D341Med (cell line): ENCODE measurements at regions not wholly inside any gene's neighbourhood (a gene's known extent, or its start where the extent isn't known, plus 50 kb on each side); places are given as distances from the start of the nearest gene placed in this dataset.
"Not testable (repeated sequence)": the region's sequence is repeated elsewhere in the genome, so short reads cannot be mapped to it uniquely, and the experiment has no call there.

Experiments used
- DNase-seq: peaks from one replicate; pipeline ENCODE4 v3.0.0; 2012; ENCODE audit warnings: low spot score

DNA sequence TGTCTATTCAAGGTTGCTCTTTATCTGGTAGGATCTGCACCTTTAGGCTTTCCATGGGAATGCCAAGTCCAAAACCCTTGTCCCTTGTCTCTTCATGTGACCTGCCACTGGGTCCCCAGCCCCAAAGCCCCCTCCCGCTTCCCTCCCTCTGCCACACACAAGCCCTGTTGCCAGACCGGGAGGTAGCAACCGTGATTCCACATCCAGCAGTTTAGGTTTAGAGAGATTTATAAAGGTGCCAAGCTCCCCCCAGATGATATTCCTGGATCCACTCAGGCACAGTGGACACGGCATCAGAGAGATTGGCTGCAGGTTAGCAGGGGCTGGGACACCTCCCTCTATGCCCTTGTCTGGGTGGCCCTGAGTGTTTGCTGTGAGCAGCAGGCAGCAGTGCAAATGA lies 504.7 kb downstream of the CCDC171 start:
- DNase-seq = no peak

DNA sequence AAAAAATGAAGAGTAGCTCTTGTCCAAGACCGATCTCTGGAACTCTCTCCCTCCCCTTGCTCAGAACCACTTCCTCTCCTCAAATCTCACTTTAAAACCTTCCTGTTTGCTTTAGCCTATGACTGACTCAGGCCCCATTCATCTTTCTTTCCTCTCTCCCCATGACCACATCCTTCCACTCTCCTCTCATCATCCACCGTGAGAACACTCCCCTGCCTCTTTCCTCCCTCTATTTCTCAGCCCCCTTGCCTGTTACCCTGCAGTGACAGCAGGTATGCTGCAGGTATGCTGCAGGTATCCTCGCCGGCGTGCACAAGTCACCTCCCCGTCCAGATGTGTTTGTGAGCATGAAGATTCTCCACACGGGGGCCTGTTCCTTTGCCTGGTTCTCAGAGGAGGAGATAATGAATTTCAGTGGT lies 505.3 kb downstream of the CCDC171 start:
- DNase-seq = no peak

DNA sequence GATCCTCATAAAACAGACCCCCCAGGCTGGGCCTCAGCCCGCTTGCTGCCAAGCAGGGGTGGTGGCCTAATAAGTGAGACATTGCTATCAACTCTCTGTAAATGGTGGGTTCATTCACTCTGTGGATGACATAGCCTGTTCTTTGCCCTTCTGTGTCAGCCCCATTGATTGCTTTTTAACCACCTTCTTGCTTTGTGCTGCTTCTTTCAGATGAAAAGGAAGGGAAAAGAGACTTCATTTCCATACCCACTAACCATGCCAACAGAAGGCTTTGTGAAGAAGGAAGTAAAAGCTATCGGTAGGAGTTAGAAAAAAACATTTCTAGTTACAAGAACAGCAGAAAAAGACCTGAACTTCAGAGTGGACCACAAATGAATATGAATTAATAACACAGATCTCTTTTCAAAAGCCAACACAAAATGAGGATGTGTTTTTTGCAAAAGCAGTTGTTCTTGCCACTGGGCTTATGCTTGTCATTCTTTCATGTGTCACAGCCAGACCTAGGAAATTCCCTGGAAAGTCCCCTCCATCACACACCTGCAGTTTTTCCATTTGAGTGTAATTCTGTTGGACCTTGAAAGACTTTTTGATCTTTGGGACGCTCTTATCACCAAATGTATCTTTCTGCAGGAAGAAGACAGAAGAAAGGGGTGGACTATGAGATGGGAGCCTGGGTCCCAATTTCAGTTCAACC lies 507.7 kb downstream of the CCDC171 start:
- no peak for DNase-seq

DNA sequence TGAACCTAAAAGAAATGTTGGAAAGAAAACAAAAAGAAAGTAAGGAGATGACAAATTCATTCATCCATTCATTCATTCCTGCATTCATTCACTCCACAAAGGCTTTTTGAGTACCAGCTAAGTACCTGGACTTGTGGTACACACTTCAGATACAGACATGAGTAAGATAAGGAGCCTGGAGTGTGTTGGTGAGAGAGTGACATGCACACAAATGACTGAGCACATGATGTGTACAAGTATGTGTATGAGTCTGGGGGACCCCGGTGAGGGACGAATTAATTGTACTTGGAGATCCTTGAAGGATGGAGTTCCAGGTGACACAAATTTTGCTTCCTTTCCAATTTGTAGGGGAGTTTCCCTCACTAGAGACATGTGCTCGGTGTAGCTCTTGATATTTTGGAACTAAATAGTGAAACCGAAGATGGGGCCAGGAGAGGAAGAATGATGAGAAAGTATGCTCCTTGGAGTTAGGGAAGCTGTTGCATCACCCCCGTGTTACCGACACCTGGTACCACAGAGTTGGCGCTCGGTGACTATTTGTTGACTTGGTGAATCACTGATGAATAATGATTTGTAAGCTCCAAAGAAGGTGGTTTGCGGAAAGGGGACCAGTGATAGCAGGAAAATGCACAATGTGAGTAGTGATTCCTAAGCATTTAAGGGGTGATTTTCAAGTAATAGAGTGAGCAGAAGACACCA lies 509.8 kb downstream of the CCDC171 start:
- DNase-seq = no peak

DNA sequence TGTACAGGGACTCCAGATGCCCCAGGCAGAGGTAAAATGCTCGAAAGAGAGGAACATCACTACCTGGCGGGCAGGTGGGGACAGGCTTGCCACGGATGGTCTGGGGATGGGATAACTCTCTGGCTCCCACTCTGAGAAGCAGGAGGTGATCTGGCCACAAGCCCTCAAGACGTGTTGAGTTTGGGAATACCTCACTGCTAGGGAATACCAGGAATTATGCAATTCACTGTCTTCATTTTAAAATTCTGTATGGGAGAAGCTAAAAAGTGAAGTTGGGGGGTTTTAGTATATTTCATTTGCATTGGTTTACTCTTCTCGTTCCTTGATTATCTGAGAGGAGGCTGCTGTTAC lies 510.4 kb downstream of the CCDC171 start:
- no peak for DNase-seq

DNA sequence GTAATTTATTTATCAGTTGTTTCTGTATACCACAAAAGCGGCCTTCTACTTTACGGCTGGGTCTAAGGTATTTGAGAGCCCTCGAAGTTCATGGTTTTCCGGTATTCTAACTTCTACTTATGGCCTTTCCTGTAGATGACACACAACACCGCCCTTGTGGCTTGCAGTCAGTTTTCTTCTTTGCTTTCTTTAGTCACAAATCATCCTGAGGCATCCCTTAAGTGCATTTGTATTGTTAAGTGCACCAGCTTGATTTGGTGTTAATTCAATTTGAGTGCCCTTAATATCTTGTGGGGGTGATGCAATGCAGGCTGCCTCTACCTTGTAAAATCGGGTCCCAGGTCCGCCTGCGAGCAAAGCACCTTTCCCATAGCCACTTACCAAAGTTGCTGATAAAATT lies 511.9 kb downstream of the CCDC171 start:
- no peak for DNase-seq

DNA sequence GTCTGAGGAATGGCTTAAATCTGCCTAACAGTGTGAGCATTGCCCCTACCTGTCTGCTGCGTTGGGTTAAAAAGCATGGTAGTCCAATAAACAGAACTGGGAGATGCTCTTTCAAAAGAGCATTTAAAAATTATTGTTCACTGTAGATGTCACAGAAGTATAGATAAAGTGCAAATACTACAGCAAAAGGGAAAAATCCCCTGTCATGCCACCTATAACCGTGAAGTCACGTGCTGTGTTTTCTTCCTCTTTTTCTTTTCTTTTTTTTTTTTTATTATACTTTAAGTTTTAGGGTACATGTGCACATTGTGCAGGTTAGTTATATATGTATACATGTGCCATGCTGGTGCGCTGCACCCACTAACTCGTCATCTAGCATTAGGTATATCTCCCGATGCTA lies 513.4 kb downstream of the CCDC171 start:
- not testable (repeated sequence) for DNase-seq

DNA sequence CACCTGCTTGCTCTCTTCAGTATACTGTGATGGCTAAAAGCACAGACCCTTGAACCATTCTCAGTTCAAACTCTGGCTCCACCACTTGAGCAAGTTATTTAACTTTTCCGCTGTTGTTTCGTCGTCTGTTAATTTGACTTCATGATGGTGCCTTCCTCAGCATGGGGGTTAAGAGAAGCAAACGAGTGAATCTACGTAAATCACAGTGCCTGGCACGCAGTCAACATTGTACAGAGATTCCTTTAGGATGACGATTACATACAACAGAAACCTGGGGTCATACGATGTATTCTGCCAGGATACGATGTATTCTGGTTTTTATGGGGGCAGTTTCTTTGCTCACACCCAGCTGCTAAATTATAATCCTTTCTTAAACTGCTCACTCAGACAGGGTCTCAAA lies 515.6 kb downstream of the CCDC171 start:
- no peak for DNase-seq

DNA sequence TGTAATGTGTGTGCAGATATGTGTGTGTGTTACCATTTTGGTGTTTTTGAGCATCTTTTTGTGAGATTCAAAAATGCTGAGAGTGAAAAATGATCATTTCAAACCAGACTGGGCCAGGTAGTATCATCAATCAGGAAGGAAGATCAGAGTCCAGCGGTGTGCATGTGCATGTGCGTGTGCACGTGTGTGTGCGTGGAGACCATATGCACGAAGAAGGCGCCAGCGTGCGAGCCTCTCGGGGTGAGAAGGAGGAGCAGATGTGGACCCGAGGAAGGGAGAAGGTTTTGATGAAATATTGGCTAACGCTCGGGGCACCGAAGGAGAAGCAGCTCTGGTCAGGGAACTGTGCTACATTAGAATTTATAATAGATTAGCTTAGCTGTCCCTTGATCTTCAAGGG lies 516.4 kb downstream of the CCDC171 start:
- DNase-seq = no peak

DNA sequence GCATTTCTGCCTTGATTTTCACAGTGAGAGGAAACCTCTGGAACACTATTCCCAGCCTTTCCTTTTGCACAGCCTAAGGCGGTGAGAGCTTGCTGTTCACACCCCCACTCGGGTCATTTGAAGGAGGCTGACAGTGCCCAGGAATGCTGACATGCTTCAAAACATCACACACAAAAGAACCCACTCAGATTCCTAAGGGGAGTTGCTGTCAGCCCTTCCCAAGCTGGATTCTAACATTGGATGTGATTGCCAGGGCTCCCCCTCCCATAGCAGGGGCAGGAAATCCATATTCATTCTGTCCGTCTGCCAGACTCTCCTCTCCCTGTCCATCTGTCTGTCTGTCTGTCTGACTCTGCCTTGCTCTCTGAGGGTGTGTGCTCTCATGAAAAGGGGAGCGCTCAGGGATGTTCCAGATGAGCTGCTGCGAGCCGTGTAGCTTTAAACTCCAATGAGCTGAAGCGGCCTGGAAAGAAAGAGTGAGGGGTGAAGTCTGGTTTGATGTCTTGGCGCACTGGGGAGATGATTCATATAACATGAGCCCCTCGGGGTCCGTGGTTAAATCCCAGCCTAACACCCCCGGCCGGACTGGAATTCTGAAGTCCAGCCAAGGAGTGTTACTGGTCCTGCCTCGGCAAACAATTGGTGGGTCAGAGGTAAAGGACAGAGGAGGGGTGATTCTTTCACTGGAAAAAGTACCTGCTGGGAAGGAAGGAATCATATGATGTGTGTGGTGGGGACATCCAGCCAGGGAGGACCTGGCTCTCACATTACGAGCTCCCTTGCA lies 517.0 kb downstream of the CCDC171 start:
- DNase-seq = no peak

DNA sequence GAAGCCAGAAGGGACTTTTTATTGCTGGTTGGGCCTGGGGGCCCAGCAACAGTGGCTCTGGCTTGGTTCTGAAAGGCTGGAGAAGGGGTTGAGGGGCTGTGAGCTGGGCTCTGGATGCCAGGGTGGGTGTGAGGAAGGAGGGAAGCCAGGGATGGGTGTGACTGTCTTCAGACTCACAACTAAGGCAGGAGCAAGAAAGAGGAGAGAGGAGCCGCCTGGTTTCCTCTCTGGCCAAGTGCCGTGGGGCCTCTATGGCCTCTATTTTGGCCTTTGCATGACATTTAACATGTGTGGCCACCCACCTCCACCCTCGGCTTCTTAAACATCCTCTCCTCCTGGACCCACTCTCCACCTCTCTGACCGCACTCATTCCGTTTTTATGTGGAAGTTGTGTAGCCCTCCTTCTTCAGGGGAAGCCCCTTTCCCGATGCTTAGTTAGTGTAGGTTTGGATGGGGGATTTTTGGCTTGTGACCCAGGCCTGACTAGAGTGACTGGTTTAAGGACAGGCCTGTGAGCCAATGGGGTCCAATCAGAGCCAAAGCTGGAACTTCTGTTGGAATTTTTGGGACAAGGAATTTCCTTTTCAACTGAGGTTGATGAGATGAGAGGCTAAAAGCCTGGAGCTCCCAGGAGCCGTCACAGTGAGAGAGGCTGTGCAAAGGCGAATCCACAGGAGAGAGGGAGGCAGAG lies 517.8 kb downstream of the CCDC171 start:
- DNase-seq = no peak

DNA sequence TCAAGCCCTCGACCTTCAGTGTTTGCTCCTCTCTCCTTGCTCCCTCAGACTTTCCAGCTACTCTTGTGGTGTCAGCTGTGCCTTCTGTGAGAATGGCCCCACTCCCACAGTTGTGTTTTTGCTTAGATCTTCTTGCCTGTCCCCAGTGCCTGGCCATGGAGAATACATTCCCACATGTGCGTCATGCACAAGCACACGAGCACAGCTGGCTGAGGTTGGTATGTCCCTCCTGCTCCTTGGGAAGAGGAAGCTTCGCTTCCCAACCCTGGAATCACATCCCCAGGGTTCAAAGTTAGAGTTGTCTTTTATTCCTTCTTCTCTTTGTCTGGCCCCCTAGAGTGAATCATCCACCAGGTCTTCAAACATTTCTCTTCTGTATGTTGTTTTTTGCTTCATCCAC lies 518.6 kb downstream of the CCDC171 start:
- DNase-seq = no peak

DNA sequence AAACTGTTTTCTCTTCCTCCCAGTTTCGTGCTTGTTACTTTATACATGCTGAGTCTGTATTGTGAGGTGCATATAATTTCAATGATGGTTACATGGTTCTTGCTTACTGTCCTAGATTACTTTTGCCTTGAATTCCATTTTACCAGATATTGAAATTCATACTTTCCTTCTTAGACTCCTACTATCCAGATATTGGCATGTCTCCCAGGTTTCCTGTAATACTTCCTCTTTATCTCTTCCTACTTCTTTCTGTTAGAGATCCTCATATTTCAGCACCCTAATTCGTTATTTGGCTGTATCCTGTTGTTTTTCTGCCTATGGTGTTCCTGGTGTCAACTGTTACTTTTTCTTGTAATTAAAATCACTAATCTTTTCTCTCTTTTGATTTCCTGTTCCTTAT lies 522.1 kb downstream of the CCDC171 start:
- DNase-seq = no peak

DNA sequence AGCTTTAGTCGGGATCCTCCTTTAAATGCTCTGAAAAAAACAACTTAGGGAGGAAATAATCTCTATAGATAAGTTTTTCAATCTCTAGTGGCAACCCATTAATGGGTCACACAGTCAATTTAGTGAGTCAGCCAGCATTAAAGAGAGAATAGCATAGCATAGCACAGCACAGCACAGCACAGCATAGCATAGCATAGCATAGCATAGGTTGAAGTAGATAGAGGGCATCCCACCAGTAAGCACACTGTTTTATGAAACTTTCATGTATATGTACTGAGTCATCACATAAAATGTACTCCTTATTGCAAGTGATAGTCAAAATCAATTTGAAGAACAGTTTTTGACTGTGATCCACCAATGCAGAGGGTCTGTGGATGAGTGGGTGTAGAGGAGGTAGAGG lies 522.9 kb downstream of the CCDC171 start:
- DNase-seq = no peak

DNA sequence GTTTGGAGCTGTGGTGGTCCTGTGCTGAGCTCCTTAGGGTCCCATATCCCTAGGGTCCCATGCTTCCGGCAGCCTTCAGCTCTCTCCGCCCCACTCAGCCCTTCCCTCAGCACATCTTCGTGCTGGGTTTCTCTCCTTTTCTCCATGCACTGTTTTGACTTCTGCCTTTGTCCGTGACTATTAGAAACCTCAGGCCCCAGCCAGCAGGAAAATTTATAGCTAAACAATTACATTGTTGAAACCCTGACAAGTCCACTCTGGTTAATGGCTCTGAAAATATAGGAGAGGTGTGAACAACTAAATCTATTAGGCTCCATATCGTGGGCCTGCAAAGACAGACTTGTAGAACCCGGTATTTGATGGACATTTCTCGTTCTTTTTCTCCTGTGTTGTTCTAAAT lies 523.7 kb downstream of the CCDC171 start:
- no peak for DNase-seq

DNA sequence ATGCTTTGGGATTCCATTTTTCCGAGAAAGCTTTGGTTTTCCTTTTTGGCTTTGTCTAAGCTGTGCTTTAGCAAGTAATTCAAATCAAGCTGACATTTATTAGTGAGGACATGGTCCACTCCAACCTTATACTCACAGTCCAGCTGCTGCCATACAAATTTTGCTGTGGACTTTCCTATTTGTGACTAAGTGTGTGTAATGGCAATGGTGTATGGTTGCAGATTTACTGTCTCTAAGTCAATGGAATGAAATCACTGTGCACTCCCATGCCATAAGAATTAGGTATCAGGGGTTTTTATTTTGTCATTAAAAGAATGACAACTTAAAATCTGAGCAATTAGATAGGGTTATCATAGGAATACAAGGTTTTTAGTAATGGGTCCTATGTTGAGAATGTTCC lies 530.0 kb downstream of the CCDC171 start:
- no peak for DNase-seq

DNA sequence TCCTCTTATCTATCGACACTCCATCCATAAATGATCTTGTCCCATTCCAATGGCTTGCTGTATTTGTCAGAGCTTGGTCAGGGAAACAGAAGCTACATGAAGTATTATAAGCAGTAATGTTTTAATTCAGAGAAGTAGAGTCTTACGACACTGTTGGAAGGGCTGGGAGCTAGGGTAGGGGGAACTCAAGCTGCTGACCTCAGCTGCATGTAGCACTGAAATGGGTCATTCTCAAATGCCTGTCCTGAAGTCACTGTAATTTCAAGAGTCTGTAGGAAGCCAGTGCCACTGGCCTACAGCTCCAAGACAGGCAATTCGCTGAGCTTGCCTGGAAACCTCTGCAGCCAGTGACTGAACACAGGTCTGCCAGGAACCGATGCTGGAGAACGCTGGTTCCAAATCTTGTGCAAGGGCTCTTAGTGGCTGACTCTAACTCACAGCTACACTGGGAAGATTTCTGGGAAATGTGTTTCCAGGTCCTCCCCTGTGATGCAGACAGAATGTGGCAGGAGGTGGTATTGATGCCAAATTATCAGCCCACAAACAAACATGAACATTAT lies 532.4 kb downstream of the CCDC171 start:
- DNase-seq = no peak

DNA sequence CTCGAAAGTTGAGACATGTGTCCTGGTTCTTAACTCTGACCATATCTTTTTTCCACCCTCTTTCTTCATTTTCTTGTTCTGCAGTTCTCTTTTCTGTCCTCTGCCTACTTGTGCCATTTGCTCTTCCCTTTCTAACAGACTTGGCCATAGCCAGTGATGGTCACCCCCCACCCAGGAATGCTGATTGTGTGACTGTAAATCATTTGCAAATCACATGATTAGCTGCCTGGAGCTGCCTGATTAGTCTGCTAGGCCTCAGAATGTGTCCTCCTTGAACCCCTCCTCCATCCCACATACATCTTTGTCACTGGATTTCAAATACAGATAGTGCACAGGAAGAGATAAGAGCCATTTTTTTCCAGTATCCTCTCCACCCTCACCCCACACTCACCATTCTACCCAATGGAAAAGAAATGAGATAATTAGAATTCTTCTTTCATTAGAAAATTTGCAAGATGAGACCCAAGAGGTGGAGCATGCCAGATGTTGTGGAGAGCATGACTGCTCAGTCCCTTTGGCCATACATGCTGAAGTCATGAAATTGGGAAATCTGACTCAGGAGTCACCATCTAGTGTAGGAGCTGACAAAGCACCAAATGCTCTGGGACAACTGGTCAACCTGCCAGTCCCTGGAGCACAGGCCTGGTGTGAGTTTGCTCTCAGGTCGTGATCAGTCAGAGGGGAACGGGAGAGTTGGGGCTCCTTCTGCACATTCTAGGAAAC lies 538.2 kb downstream of the CCDC171 start:
- no peak for DNase-seq

DNA sequence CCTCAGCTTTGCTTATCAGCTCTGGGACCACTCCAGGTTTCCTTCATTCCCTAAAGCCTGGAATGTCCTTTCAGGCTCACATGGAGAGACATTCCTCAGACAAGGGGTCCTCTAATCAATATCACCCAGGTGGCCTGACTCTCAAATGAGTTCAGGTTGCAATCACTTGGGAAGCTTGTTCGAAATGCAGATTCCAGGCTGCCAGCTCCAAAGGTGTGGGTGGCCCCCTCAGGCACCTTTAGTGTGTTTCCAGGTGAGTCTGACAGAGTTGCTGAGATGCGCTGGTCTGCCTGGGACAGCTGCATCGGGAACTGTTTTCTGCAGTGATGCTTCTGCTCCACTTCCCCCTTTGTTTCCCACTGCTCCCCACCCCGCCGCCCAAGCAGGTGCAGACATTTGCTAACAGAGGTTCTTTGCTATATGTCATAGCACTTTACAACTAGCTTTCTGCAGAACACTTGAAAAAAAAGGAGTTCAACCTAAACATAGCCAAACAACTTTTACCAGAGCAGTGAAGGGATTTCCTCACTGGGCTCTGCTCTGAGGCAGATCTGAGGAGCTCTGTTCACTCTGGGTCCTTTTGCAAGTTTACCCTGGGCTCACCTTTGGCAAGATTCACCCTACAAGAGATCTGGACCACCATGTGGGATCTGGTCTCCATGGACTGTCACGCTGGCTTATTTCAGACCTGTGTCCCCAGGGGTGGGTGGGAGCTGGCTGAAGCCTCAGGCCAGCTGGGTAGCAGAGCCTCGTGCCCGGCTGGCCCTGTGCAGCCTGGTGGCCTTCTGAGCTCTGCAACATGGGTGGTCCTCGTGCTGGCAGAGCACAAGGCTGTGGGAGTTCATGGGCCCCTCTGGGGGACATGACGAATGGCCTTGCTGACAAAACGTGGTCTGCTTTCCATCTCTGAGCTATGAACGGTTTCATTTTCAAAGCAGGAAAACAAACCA lies 539.6 kb downstream of the CCDC171 start:
- DNase-seq = no peak

DNA sequence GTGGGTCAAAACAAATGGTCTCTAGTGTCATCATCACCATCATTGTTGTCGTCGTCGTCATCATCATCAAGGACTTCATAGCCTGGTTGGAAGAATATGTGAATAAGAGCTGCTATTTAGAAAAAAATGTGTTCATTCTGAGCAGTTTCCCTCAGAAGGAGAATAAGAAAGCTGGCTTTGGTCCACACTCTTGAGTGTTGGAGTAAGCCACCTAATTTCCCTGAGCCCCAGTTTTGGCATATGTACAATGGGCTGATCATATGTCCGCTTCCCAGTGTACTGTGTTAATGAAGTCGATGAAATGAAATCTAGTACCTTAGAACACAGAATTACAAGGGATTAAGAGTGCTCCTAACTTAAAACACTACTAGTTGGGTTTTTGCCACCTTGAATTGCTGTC lies 545.5 kb downstream of the CCDC171 start:
- no peak for DNase-seq
